GM18508 (cell line): ENCODE measurements at regions not wholly inside any gene's neighbourhood (a gene's known extent, or its start where the extent isn't known, plus 50 kb on each side); places are given as distances from the start of the nearest gene placed in this dataset.
A peak's percentile ranks its signal among the peaks of the same experiment; 100 is the strongest.

Experiments used
- ATAC-seq: cut with Tn5 transposase; IDR thresholded peaks from one replicate; pipeline ENCODE4 v1.9.1; 2021; ENCODE audit warnings: moderate number of reproducible peaks; ENCODE audit not compliant: insufficient read depth, unreplicated experiment

GRCh38 chr15:98177966-98178592, 217.6 kb downstream of the ARRDC4 start:
- peak; percentile 65 for ATAC-seq

GRCh38 chr15:98178861-98179260, 218.4 kb downstream of the ARRDC4 start:
- ATAC-seq = no peak

- no peak for ATAC-seq
Measured at GRCh38 chr15:98187549-98187948, 227.0 kb downstream of the ARRDC4 start.

GRCh38 chr15:98190914-98191313, 230.4 kb downstream of the ARRDC4 start:
- ATAC-seq = no peak

- no peak for ATAC-seq
Measured at GRCh38 chr15:98195796-98196195, 235.3 kb downstream of the ARRDC4 start.

- ATAC-seq = no peak
Measured at GRCh38 chr15:98196371-98196770, 235.9 kb downstream of the ARRDC4 start.

- ATAC-seq = no peak
Measured at GRCh38 chr15:98202256-98202655, 241.8 kb downstream of the ARRDC4 start.

GRCh38 chr15:98203872-98204660, 243.6 kb downstream of the ARRDC4 start:
- no peak for ATAC-seq

- no peak for ATAC-seq
Measured at GRCh38 chr15:98207928-98208327, 247.4 kb downstream of the ARRDC4 start.

GRCh38 chr15:98213346-98213979, 253.0 kb downstream of the ARRDC4 start:
- ATAC-seq = no peak

GRCh38 chr15:98216166-98216565, 255.7 kb downstream of the ARRDC4 start:
- ATAC-seq = no peak

GRCh38 chr15:98217356-98217755, 256.9 kb downstream of the ARRDC4 start:
- no peak for ATAC-seq

GRCh38 chr15:98221144-98221543, 260.6 kb downstream of the ARRDC4 start:
- ATAC-seq = no peak

- no peak for ATAC-seq
Measured at GRCh38 chr15:98221577-98221976, 261.1 kb downstream of the ARRDC4 start.

- ATAC-seq = no peak
Measured at GRCh38 chr15:98226149-98226548, 265.6 kb downstream of the ARRDC4 start.

- ATAC-seq = no peak
Measured at GRCh38 chr15:98226578-98226977, 266.1 kb downstream of the ARRDC4 start.

GRCh38 chr15:98228846-98229245, 268.3 kb downstream of the ARRDC4 start:
- no peak for ATAC-seq

GRCh38 chr15:98230975-98231374, 270.5 kb downstream of the ARRDC4 start:
- ATAC-seq = no peak

- no peak for ATAC-seq
Measured at GRCh38 chr15:98231696-98232440, 271.4 kb downstream of the ARRDC4 start.

GRCh38 chr15:98232761-98233160, 272.3 kb downstream of the ARRDC4 start:
- ATAC-seq = no peak

GRCh38 chr15:98233873-98234272, 273.4 kb downstream of the ARRDC4 start:
- no peak for ATAC-seq
